M059J (cell line): ENCODE measurements at regions not wholly inside any gene's neighbourhood (a gene's known extent, or its start where the extent isn't known, plus 50 kb on each side); places are given as distances from the start of the nearest gene placed in this dataset.

Experiments
- DNase-seq: peaks from one replicate; pipeline ENCODE4 v3.0.0-alpha.2; 2012; ENCODE audit warnings: low read depth

DNA sequence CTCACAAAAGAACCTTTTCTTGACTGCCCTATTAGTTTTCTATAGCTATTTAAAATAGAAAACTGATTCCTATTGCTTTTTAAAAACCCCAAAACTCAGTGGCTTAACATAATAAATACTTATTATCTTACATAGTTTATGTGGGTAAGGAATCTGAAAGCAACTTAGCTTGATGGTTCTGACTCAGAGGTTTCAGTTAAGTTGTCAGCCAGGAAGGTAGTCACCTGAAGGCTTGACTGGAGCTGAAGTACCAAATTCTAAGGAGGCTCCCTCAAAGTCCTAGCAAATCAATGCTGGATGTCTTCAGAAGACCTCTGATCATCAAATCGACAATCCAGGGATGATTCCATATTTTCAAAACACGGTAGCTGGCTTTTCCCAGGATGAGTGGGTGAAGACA lies 546.6 kb upstream of the CDH2 start:
- DNase-seq: peak; percentile 27

DNA sequence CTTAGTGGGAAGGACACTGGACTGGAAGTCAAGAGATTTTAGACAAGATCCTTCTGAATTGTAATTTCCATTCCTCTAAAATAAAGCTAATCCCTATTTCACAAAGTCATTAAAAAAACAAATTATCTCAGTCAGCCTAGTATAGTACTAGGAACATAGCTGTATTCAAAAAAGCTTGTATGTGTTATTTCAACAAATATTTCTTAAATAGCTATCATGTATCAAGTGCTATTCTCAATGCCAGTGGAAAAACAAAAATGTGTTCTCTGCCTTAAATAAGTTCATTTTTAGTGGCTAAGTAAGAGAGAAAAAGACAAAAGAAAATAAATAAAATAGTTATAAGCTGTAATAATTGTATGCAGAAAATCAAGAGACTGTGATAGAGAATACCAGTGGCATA lies 541.8 kb upstream of the CDH2 start:
- DNase-seq: no peak

GRCh38 chr18:28716338-28716737 lies 539.4 kb upstream of the CDH2 start:
- DNase-seq: peak; percentile 49

GRCh38 chr18:28715206-28715605 lies 538.3 kb upstream of the CDH2 start:
- no peak for DNase-seq

GRCh38 chr18:28714498-28714897 lies 537.6 kb upstream of the CDH2 start:
- DNase-seq: no peak

GRCh38 chr18:28712796-28713425 lies 536.0 kb upstream of the CDH2 start:
- no peak for DNase-seq

GRCh38 chr18:28712172-28712571 lies 535.2 kb upstream of the CDH2 start:
- no peak for DNase-seq

- no peak for DNase-seq
These were observed 534.2 kb upstream of the CDH2 start for GRCh38 chr18:28711096-28711495.

DNA sequence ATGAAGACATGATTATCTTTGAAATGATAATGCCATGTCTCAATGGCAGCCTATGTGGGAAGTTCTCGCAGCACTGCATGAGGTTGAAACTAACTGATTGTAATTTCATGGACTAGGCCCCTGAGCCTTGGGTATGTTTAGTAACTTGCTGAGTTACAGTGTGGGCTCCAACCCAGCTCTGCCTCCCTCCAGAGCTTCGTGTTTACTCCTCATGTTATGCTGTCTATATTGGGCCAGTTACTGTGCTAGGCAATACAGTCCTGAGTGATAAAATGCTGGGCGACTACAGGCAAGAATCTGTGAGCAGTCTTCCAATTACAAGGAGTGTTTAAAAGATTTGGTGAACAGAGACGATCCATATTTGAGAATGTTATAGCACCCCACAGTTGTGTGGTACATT lies 530.1 kb upstream of the CDH2 start:
- DNase-seq: no peak

DNA sequence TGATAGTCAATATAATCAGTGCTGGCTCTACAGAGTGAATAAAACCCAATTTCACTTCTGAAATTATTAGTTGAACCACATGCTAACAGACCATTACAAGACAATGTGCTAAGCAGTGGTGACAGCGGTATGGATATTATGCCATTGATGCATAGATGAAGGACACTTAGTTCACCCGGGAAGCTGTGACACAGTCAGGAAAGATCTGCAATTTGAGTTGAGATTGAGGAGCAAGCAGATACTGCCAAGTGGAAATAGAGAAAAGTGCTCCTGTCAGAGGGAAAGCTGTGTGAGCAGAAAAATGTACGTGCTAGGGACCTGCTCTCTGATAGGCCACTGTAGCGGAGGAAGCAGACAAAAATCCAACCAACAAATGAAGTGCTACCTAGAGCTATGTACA lies 529.5 kb upstream of the CDH2 start:
- DNase-seq: no peak

- no peak for DNase-seq
These were observed 528.6 kb upstream of the CDH2 start for GRCh38 chr18:28705482-28705881.

GRCh38 chr18:28692337-28692736 lies 515.4 kb upstream of the CDH2 start:
- DNase-seq: no peak

DNA sequence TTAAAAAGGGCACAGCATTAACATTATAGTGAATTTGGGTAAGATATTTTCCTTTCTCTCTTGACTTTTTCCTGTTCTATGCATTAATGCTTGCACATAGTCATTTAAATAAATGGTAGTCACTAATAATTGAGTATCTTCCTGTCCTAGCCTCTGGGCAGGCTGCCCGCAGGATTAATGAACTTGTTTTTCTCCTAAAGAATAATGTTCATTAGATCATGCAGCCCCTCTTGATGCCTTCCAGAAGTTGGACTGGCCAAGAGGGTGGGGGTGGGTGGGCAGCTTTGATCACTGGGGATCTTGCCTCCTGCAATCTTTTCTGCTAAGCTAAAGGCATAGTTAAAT lies 514.5 kb upstream of the CDH2 start:
- DNase-seq: peak; percentile 26

DNA sequence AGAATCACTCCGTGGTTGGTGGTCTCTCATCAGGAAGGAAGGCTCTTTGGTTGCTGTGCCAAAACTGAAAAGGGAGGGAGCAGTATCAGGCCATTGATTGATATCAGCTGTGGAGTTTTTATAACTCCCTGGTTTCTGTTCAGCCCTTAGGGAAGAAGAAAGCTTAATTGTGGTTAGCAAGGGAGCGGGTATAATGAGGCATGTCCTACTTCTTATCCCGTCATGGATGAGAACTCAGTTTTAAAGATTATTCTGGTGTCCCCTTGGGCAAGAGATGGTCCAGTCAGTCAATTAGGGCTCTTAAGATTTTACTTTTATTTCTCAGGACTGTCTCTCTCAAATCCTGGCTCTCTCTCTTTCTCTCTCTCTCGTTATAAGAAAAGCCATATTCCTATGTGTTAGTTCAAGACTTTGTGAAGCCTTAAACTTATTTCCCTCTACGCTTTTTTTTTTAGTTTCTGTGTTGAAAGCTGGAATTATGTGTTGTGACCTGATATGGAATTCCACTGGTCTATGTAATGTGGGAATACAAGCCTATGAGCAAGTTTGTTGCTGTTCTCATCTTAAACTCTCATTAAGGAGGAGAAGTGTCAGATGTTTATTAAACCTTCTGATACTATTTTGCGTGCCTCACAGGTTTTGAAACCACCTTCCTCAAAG lies 514.0 kb upstream of the CDH2 start:
- DNase-seq: peak; percentile 59

DNA sequence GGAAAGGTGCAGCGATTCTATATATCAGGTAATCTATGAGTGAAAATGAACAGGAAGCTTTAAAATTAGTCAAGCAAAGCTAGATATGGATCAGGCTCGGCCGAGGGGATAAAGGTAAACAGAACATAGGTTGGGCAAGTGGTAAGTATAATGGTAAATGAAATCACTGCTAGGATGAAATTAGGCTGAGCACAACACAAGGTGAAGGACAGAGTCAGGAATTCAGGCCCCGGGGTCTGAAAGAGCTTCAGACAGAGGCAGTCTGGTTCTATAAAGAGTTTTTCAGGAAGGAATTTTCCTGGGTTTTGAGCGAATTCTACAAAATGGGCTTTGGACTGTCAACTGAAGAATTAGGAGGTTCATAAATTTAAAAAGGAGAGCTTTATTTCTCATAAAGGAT lies 513.2 kb upstream of the CDH2 start:
- no peak for DNase-seq

GRCh38 chr18:28689588-28689987 lies 512.7 kb upstream of the CDH2 start:
- DNase-seq: peak; percentile 48

DNA sequence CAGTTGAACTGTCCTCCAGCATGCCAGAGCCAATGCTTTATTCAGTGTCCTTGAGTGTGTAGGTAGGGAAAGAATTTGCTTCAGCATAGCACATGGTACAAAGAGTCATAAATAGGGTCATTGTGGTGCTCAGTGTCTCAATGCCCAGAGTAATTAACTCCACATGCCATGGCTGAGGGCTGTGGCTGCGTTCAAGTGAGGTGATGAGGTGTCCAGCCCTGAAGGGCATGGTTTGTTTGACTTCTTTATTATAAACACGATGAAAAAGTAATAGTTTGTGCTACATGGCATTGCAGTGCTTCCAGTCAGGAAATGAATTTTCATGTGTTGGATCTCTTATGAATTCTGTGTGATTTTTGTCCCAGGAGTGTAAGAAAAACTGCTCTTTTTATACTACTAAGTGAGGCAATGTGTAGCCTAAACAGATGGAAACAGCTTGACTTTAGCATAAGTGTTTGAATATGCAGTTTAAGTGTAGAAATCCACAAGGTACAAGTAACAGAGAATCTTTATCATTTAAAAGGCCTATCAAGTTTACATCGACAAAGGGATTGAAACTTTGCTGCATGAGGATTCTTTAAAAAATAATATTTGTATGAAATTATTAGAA lies 507.9 kb upstream of the CDH2 start:
- DNase-seq: peak; percentile 73

DNA sequence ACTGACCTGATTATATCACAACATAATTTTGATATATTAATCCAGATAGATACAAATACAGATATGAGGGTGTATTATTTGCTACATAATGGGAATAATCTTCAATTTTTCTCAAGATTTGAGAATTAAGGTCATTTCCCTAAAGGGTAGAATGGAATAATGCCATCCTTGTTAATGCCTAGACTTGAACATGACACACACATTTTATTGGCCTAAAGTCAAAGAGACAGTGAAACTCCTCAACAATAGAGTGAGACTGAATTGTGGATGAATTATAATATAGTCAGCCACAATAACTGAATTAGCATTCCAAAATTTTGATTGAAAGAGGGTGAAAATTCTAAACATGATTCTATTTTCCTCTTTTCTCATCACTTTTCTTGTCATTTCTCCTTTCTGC lies 506.0 kb upstream of the CDH2 start:
- no peak for DNase-seq

DNA sequence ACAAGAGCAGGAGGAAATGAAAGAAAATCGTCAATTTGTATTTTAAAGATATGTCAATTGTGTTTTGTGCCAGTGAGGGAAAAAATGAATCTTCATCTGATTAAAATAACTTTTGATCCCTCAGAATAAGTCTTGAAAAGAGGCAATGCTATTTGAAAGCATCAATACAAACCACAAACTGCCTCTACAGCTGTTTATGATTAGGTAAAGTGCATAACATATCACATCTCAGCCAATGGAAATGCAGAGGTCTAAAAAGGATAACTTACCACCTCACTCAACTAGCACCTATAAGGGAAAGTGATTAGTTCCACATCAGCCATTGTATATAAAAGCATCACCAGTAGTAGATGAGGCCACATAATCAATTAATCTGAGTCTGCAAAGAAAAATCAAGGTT lies 492.2 kb upstream of the CDH2 start:
- DNase-seq: no peak

- DNase-seq: peak; percentile 12
These were observed 489.3 kb upstream of the CDH2 start for GRCh38 chr18:28666216-28666615.

DNA sequence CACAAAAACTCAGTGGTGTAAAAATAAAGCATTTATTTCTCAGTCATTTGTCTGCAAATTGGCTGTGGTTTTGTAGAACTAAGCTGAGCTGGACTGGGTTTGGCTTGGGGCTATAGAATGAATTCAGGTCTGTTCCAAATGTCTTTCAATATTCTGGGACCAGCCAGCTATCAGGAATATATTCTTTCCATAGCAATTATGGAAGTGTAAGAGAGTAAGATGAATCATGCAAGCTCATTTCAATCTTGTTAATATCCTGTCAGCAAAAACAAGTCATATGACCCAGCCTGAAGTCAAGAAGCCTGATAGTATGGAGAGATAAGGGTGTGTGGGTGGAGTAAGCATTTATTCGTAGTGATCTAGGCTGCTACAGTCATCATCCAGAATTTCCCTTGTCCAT lies 481.0 kb upstream of the CDH2 start:
- peak; percentile 81 for DNase-seq

DNA sequence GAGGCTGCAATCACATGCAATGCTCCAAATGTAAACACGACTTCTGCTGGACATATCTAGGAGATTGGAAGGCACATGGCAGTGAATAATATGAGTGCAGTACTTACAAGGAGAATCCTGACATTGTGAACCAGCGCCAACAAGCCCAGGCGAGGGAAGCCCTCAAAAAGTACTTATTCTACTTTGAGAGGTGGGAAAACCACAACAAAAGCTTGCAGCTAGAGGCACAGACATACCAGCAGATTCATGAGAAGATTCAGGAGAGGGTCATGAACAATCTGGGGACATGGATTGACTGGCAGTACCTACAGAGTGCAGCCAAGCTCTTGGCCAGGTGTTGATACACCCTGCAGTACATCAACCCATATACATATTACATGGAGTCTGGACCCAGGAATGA lies 475.7 kb upstream of the CDH2 start:
- DNase-seq: no peak

DNA sequence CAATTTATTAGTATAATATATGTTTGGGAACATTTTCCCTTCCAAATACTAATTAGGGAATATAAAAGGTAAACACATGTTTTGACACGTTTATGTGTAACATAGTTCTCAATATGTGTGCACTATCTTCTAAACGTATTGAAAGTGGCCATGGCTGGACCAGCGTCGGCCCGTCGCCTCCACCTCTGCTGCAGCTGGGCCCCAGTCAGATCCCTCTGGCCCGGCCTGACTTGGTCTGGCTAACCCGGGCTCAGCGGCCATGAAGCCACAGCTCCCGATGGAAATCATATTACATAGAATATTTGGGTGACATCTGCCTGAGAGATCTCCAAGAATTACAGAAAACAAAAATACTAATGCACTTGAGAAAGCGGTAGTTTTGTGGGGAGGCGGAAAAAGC lies 474.4 kb upstream of the CDH2 start:
- DNase-seq: no peak

DNA sequence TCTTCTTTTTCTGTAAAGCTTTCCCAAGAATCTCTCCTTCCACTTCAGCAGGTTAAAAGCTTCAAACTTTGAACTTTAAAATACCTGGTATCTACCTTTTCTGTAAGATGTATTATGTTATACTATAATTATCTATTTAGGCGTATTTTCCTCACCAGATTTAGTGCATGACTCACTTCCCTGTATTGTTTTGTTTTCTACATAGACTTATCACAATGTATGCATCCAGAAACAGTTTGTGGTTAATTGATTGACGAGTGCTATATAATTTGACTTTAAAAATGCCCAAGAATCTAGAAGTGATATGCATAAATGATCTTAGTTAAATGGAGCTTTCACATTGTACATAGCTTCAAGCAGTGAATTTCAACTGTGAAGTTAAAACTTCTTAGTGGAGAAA lies 473.9 kb upstream of the CDH2 start:
- no peak for DNase-seq
